Keratinocyte (primary cell): ENCODE measurements at regions not wholly inside any gene's neighbourhood (a gene's known extent, or its start where the extent isn't known, plus 50 kb on each side); places are given as distances from the start of the nearest gene placed in this dataset.

Experiments
- DNase-seq: peaks from one replicate; pipeline ENCODE4 v3.0.0-alpha.2; 2011; ENCODE audit warnings: low read depth, missing footprints, low spot score
- FAIRE-seq: peaks from 2 replicates; lab custom pipeline; 2011; peaks lifted over from hg19 to GRCh38; lab: Jason Lieb, UNC
- H2AFZ ChIP-seq: 2 replicates; pipeline ENCODE4 v1.6.0; 2012; ENCODE audit warnings: low read length, control low read depth, inconsistent platforms; ENCODE audit not compliant: control insufficient read depth
- H3K27ac ChIP-seq: 2 replicates; pipeline ENCODE4 v1.5.1; 2011; ENCODE audit warnings: low read length; ENCODE audit not compliant: control insufficient read depth, insufficient read depth
- H3K27me3 ChIP-seq: 3 replicates; pipeline ENCODE4 v1.6.0; 2011; ENCODE audit warnings: low read length; ENCODE audit not compliant: control insufficient read depth, insufficient read depth; ENCODE audit errors: extremely low read depth
- H3K36me3 ChIP-seq, 2 experiments: 2 replicates in 1 of 2; 3 replicates in 1 of 2; pipeline ENCODE4 v1.5.1; 2011; ENCODE audit warnings: low read length in 2 of 2, mild to moderate bottlenecking in 1 of 2; ENCODE audit not compliant: control insufficient read depth in 2 of 2, insufficient read depth in 2 of 2; ENCODE audit errors: extremely low read depth in 1 of 2
- H3K4me1 ChIP-seq: 3 replicates; pipeline ENCODE4 v1.5.1; 2011; ENCODE audit warnings: low read length; ENCODE audit not compliant: control insufficient read depth, insufficient read depth; ENCODE audit errors: extremely low read depth
- H3K4me2 ChIP-seq: 3 replicates; pipeline ENCODE4 v1.6.0; 2011; ENCODE audit warnings: low read depth, low read length; ENCODE audit not compliant: control insufficient read depth, insufficient read depth; ENCODE audit errors: extremely low read depth
- H3K4me3 ChIP-seq, 3 experiments: fragments of 200-600 bp in 1 of 3; sonication (generic) in 1 of 3; 2 replicates in 2 of 3; 3 replicates in 1 of 3; pipeline ENCODE4 v1.5.1; 2011 to 2016; ENCODE audit warnings: low read length in 3 of 3, mild to moderate bottlenecking in 3 of 3, control low read depth in 2 of 3, inconsistent platforms in 1 of 3, low read depth in 1 of 3, mixed read lengths in 1 of 3, mixed run types in 1 of 3, moderate library complexity in 1 of 3; ENCODE audit not compliant: control insufficient read depth in 2 of 3, insufficient read depth in 2 of 3; ENCODE audit errors: extremely low read depth in 1 of 3
- H3K79me2 ChIP-seq: 2 replicates; pipeline ENCODE4 v1.6.0; 2012; ENCODE audit warnings: low read length; ENCODE audit not compliant: control insufficient read depth, insufficient read depth
- H3K9ac ChIP-seq: 3 replicates; pipeline ENCODE4 v1.6.0; 2011; ENCODE audit warnings: low read length; ENCODE audit not compliant: control insufficient read depth, insufficient read depth; ENCODE audit errors: extremely low read depth
- H3K9me1 ChIP-seq: 3 replicates; pipeline ENCODE4 v1.6.0; 2011; ENCODE audit warnings: low read length; ENCODE audit not compliant: control insufficient read depth, insufficient read depth; ENCODE audit errors: extremely low read depth
- H3K9me3 ChIP-seq: 2 replicates; pipeline ENCODE4 v1.5.1; 2012; ENCODE audit warnings: low read depth, low read length; ENCODE audit not compliant: control insufficient read depth
- H4K20me1 ChIP-seq: 3 replicates; pipeline ENCODE4 v1.6.0; 2011; ENCODE audit warnings: low read length; ENCODE audit not compliant: control insufficient read depth, insufficient read depth; ENCODE audit errors: extremely low read depth
- EZH2 ChIP-seq: IDR thresholded peaks from one replicate; pipeline ENCODE4 v1.6.1; 2012; ENCODE audit warnings: inconsistent platforms, mild to moderate bottlenecking, low read length, moderate library complexity
- dilution Hi-C: fragments of 300-500 bp; cut with MboI; formaldehyde crosslinking; loops from one replicate; pipeline ENCODE4 v1.7.0; 2020; ENCODE audit warnings: low sequenced_read_pairs; ENCODE audit not compliant: extremely low pct_ligation_motif_present
- TF ChIP-seq, protein P1 (sequence below), 3 experiments: IDR thresholded peaks in 1 of 3; conservative IDR thresholded peaks in 1 of 3; optimal IDR thresholded peaks in 1 of 3; 2 replicates in 2 of 3; 3 replicates in 1 of 3; pipeline versions ENCODE3 to v1.5.1; 2011; ENCODE audit warnings: low read length in 3 of 3, mild to moderate bottlenecking in 3 of 3, moderate library complexity in 2 of 3, control low read depth in 1 of 3, inconsistent platforms in 1 of 3; ENCODE audit not compliant: insufficient read depth in 2 of 3; ENCODE audit errors: extremely low read depth in 1 of 3

- FAIRE-seq (no peak), DNase-seq (no peak)
- no peak overlapping the region for H2AFZ ChIP-seq
- H3K27ac ChIP-seq = no peak overlapping the region
- dilution Hi-C loops = no loop called here
- no peaks in the 10 kb centered on the region for H3K36me3 ChIP-seq
- H3K79me2 ChIP-seq = no peaks in the 10 kb centered on the region
- H3K27me3 ChIP-seq = no peaks in the 10 kb centered on the region
- H3K9me3 ChIP-seq = peaks cover 13% of the 10 kb centered on the region
- no peaks in the 10 kb centered on the region for H4K20me1 ChIP-seq
- H3K9me1 ChIP-seq = no peaks in the 10 kb centered on the region
- no peak overlapping the region for H3K4me3 ChIP-seq
- TF ChIP-seq, protein P1, sequence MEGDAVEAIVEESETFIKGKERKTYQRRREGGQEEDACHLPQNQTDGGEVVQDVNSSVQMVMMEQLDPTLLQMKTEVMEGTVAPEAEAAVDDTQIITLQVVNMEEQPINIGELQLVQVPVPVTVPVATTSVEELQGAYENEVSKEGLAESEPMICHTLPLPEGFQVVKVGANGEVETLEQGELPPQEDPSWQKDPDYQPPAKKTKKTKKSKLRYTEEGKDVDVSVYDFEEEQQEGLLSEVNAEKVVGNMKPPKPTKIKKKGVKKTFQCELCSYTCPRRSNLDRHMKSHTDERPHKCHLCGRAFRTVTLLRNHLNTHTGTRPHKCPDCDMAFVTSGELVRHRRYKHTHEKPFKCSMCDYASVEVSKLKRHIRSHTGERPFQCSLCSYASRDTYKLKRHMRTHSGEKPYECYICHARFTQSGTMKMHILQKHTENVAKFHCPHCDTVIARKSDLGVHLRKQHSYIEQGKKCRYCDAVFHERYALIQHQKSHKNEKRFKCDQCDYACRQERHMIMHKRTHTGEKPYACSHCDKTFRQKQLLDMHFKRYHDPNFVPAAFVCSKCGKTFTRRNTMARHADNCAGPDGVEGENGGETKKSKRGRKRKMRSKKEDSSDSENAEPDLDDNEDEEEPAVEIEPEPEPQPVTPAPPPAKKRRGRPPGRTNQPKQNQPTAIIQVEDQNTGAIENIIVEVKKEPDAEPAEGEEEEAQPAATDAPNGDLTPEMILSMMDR (optimal IDR thresholded peaks at IDR 0.05 in 1 of 3, IDR thresholded peaks at IDR 0.05 in 1 of 3, conservative IDR thresholded peaks at IDR 0.05 in 1 of 3; ENCODE audit: extremely low read depth in 1 of 3, insufficient read depth in 2 of 3, low read length in 3 of 3) = no peak
- TF ChIP-seq EZH2 = no peak
- no peaks in the 10 kb centered on the region for H3K4me1 ChIP-seq
- no peak overlapping the region for H3K9ac ChIP-seq
- no peak overlapping the region for H3K4me2 ChIP-seq
Measured at GRCh38 chrX:1894740-1895139, 279.9 kb downstream of the ASMT start.

GRCh38 chrX:1895583-1895982 is 280.7 kb downstream of the ASMT start:
- H3K27me3 ChIP-seq = no peaks in the 10 kb centered on the region
- no peak for FAIRE-seq
- no peak overlapping the region for H2AFZ ChIP-seq
- H3K9me3 ChIP-seq = peaks cover 11% of the 10 kb centered on the region
- no peak overlapping the region for H3K4me2 ChIP-seq
- H3K9me1 ChIP-seq = no peaks in the 10 kb centered on the region
- no peaks in the 10 kb centered on the region for H3K79me2 ChIP-seq
- H3K4me1 ChIP-seq = no peaks in the 10 kb centered on the region
- H3K4me3 ChIP-seq = no peak overlapping the region
- no peak overlapping the region for H3K9ac ChIP-seq
- dilution Hi-C loops = no loop called here
- TF ChIP-seq, protein P1 (optimal IDR thresholded peaks at IDR 0.05 in 1 of 3, IDR thresholded peaks at IDR 0.05 in 1 of 3, conservative IDR thresholded peaks at IDR 0.05 in 1 of 3; ENCODE audit: extremely low read depth in 1 of 3, insufficient read depth in 2 of 3, low read length in 3 of 3) = no peak
- no peak for TF ChIP-seq EZH2
- no peaks in the 10 kb centered on the region for H3K36me3 ChIP-seq
- H3K27ac ChIP-seq = no peak overlapping the region
- H4K20me1 ChIP-seq = no peaks in the 10 kb centered on the region
- no peak for DNase-seq
